ENCODE measurements at regions not wholly inside any gene's neighbourhood (a gene's known extent, or its start where the extent isn't known, plus 50 kb on each side); places are given as distances from the start of the nearest gene placed in this dataset.
"Not testable (repeated sequence)": the region's sequence is repeated elsewhere in the genome, so short reads cannot be mapped to it uniquely, and the experiment has no call there.

GRCh38 chr11:71743385-71743784, 89.6 kb upstream of the DEFB108B start:
- H3K4me3 Mint-ChIP-seq; POLR2A ChIA-PET; CTCF ChIA-PET; H3K4me3 ChIP-seq (ENCODE audit: low read length); H3K9me3 Mint-ChIP-seq; DNase-seq; H3K36me3 Mint-ChIP-seq; H3K4me1 ChIP-seq (ENCODE audit: insufficient read depth, low read length); H3K27me3 ChIP-seq (ENCODE audit: insufficient read depth, low read length, poor library complexity, severe bottlenecking); H3K36me3 ChIP-seq (ENCODE audit: insufficient read depth, low read length); H3K4me1 Mint-ChIP-seq; H3K9me3 ChIP-seq (ENCODE audit: low read length); H3K27ac Mint-ChIP-seq: not testable (repeated sequence)
- H3K27ac ChIP-seq (ENCODE audit: low read depth, low read length) = peak overlapping the region; percentile 9
- H3K27me3 Mint-ChIP-seq = peaks cover 11 to 33% of the 10 kb centered on the region in 2 donors

- H3K9me3 Mint-ChIP-seq; H3K4me1 Mint-ChIP-seq; POLR2A ChIA-PET; CTCF ChIA-PET; H3K27ac Mint-ChIP-seq; H3K4me3 Mint-ChIP-seq; DNase-seq; H3K36me3 Mint-ChIP-seq; H3K4me3 ChIP-seq (ENCODE audit: low read length); H3K27me3 ChIP-seq (ENCODE audit: insufficient read depth, low read length, poor library complexity, severe bottlenecking); H3K36me3 ChIP-seq (ENCODE audit: insufficient read depth, low read length); H3K4me1 ChIP-seq (ENCODE audit: insufficient read depth, low read length); H3K9me3 ChIP-seq (ENCODE audit: low read length); H3K27ac ChIP-seq (ENCODE audit: low read depth, low read length): not testable (repeated sequence)
- peaks cover 2 to 37% of the 10 kb centered on the region in 2 donors for H3K27me3 Mint-ChIP-seq
These were observed 87.3 kb upstream of the DEFB108B start for GRCh38 chr11:71745656-71746055.

- CTCF ChIA-PET; POLR2A ChIA-PET; H3K27ac ChIP-seq (ENCODE audit: low read depth, low read length); H3K27ac Mint-ChIP-seq; DNase-seq; H3K36me3 Mint-ChIP-seq; H3K9me3 ChIP-seq (ENCODE audit: low read length); H3K27me3 ChIP-seq (ENCODE audit: insufficient read depth, low read length, poor library complexity, severe bottlenecking); H3K4me1 ChIP-seq (ENCODE audit: insufficient read depth, low read length); H3K4me1 Mint-ChIP-seq; H3K36me3 ChIP-seq (ENCODE audit: insufficient read depth, low read length); H3K4me3 Mint-ChIP-seq; H3K9me3 Mint-ChIP-seq; H3K4me3 ChIP-seq (ENCODE audit: low read length): not testable (repeated sequence)
- peaks cover 4 to 36% of the 10 kb centered on the region in 2 donors for H3K27me3 Mint-ChIP-seq
These were observed 86.7 kb upstream of the DEFB108B start for GRCh38 chr11:71746263-71746662.

DNA sequence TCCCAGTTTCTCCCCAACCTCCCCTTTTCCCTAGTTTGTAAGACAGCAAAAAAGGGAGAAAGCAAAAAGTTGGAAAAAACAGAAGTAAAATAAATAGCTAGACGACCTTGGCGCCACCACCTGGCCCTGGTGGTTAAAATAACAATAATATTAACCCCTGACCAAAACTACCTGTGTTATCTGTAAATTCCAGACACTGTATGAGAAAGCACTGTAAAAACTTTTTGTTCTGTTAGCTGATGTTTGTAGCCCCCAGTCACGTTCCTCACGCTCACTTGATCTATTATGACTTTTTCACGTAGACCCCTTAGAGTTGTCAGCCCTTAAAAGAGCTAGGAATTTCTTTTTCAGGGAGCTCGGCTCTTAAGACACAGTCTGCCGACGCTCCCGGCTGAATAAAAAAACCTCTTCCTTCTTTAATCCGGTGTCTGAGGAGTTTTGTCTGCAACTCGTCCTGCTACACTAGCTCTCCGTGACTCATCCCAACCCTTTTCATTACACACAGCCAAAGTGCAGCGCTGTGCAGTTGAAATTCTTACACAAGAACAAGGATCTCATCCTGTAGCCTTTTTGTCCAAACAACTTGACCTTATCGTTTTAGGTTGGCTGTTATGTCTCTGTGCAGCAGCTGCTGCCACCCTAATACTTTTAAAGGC, 83.9 kb upstream of the DEFB108B start:
- H3K36me3 ChIP-seq (ENCODE audit: insufficient read depth, low read length); DNase-seq; CTCF ChIA-PET; H3K27ac Mint-ChIP-seq; POLR2A ChIA-PET; H3K9me3 ChIP-seq (ENCODE audit: low read length); H3K4me3 ChIP-seq (ENCODE audit: low read length); H3K4me1 Mint-ChIP-seq; H3K9me3 Mint-ChIP-seq; H3K4me3 Mint-ChIP-seq; H3K36me3 Mint-ChIP-seq; H3K27ac ChIP-seq (ENCODE audit: low read depth, low read length); H3K4me1 ChIP-seq (ENCODE audit: insufficient read depth, low read length); H3K27me3 ChIP-seq (ENCODE audit: insufficient read depth, low read length, poor library complexity, severe bottlenecking): not testable (repeated sequence)
- H3K27me3 Mint-ChIP-seq = peaks cover 17 to 50% of the 10 kb centered on the region in 2 donors

- H3K36me3 ChIP-seq (ENCODE audit: insufficient read depth, low read length) = not testable (repeated sequence)
These were observed 82.1 kb upstream of the DEFB108B start for GRCh38 chr11:71750908-71751307.

DNA sequence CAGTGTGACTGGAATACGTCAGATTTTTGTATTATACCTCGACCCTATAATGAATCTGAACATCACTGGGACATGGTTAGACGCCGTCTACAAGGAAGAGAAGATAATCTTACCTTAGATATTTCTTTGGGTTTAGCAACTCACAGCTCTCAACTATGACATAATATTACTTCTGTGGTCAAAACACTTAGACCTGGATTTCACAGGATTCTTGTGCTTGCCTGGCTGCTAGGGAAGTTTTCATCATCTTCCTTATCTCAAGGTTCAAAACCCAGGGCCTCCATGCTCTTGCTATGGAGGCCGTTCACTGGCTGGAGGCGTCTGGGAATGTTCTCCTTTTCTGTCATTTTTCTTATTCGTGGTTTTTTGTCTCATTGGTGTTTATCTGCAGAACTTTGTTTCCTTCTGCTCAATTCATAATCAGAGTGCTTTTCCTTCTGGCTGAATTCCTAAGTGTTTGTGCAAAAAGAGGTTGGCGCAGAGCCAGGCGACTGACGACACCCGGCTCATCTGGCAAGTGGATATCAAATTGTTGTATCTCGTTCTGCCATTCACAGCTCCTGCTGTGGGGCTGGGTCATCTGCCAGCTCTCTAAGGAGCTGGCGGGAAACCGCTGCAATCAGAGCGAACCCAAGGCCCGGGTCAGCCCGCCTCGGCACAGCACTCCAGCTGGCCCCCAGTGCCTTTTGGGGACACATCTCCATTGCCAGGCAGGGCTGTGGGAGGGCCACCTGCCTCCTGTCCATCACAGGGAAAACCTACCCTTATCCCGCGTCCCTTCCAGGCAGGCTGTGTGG, 68.1 kb upstream of the DEFB108B start:
- H3K27me3 Mint-ChIP-seq = peaks cover under 1 to 32% of the 10 kb centered on the region in 2 donors
- H3K4me3 ChIP-seq (ENCODE audit: low read length); H3K9me3 ChIP-seq (ENCODE audit: low read length); H3K27ac Mint-ChIP-seq; DNase-seq; H3K4me3 Mint-ChIP-seq; H3K36me3 Mint-ChIP-seq; H3K36me3 ChIP-seq (ENCODE audit: insufficient read depth, low read length); H3K27me3 ChIP-seq (ENCODE audit: insufficient read depth, low read length, poor library complexity, severe bottlenecking); H3K9me3 Mint-ChIP-seq; H3K4me1 ChIP-seq (ENCODE audit: insufficient read depth, low read length); CTCF ChIA-PET; POLR2A ChIA-PET; H3K27ac ChIP-seq (ENCODE audit: low read depth, low read length); H3K4me1 Mint-ChIP-seq: not testable (repeated sequence)

More at GRCh38 chr11:71750908-71751307, 82.1 kb upstream of the DEFB108B start:
- H3K27me3 Mint-ChIP-seq = peaks cover 17 to 50% of the 10 kb centered on the region in 2 donors
- H3K4me1 ChIP-seq (ENCODE audit: insufficient read depth, low read length); H3K27ac Mint-ChIP-seq; H3K27ac ChIP-seq (ENCODE audit: low read depth, low read length); DNase-seq; H3K27me3 ChIP-seq (ENCODE audit: insufficient read depth, low read length, poor library complexity, severe bottlenecking); H3K4me3 ChIP-seq (ENCODE audit: low read length); H3K9me3 Mint-ChIP-seq; H3K9me3 ChIP-seq (ENCODE audit: low read length); H3K4me3 Mint-ChIP-seq; H3K36me3 Mint-ChIP-seq; POLR2A ChIA-PET; CTCF ChIA-PET; H3K4me1 Mint-ChIP-seq: not testable (repeated sequence)

- CTCF ChIA-PET; H3K4me1 Mint-ChIP-seq; DNase-seq; H3K27me3 ChIP-seq (ENCODE audit: insufficient read depth, low read length, poor library complexity, severe bottlenecking); POLR2A ChIA-PET; H3K4me1 ChIP-seq (ENCODE audit: insufficient read depth, low read length); H3K36me3 Mint-ChIP-seq; H3K9me3 Mint-ChIP-seq; H3K4me3 Mint-ChIP-seq; H3K4me3 ChIP-seq (ENCODE audit: low read length); H3K27ac Mint-ChIP-seq; H3K27ac ChIP-seq (ENCODE audit: low read depth, low read length); H3K9me3 ChIP-seq (ENCODE audit: low read length); H3K36me3 ChIP-seq (ENCODE audit: insufficient read depth, low read length): not testable (repeated sequence)
- peaks cover 0 to 34% of the 10 kb centered on the region in 2 donors for H3K27me3 Mint-ChIP-seq
These were observed 66.0 kb upstream of the DEFB108B start for GRCh38 chr11:71767016-71767415.

GRCh38 chr11:71772193-71772592, 60.8 kb upstream of the DEFB108B start:
- H3K9me3 ChIP-seq (ENCODE audit: low read length); POLR2A ChIA-PET; H3K4me3 Mint-ChIP-seq; H3K4me1 ChIP-seq (ENCODE audit: insufficient read depth, low read length); H3K4me1 Mint-ChIP-seq; H3K36me3 Mint-ChIP-seq; H3K27ac ChIP-seq (ENCODE audit: low read depth, low read length); DNase-seq; H3K9me3 Mint-ChIP-seq; H3K27me3 ChIP-seq (ENCODE audit: insufficient read depth, low read length, poor library complexity, severe bottlenecking); CTCF ChIA-PET; H3K4me3 ChIP-seq (ENCODE audit: low read length); H3K36me3 ChIP-seq (ENCODE audit: insufficient read depth, low read length): not testable (repeated sequence)
- Mint-ChIP-seq H3K27me3 (peaks cover 0 to 12% of the 10 kb centered on the region in 2 donors), H3K27ac (peak overlapping the region in 1 of 8 donors; percentile 47)
